Suprapubic skin (tissue), 3 donors: ENCODE measurements at regions not wholly inside any gene's neighbourhood (a gene's known extent, or its start where the extent isn't known, plus 50 kb on each side); places are given as distances from the start of the nearest gene placed in this dataset.

Experiments used
- POLR2A ChIP-seq, 2 donors: fragments of 450-650 bp; IDR thresholded peaks; one replicate each; pipeline ENCODE4 v1.6.1; 2017; ENCODE audit warnings: antibody characterized with exemption in 2 of 2, mild to moderate bottlenecking in 2 of 2, moderate library complexity in 2 of 2
- TF ChIP-seq, protein P1 (sequence below), 2 donors: fragments of 200-600 bp in 1 of 2; fragments of 450-650 bp in 1 of 2; sonication (generic) in 1 of 2; IDR thresholded peaks; one replicate each; pipeline ENCODE4 v1.5.1; 2016 to 2019; ENCODE audit warnings: antibody characterized with exemption in 2 of 2, mild to moderate bottlenecking in 1 of 2, moderate library complexity in 1 of 2

DNA sequence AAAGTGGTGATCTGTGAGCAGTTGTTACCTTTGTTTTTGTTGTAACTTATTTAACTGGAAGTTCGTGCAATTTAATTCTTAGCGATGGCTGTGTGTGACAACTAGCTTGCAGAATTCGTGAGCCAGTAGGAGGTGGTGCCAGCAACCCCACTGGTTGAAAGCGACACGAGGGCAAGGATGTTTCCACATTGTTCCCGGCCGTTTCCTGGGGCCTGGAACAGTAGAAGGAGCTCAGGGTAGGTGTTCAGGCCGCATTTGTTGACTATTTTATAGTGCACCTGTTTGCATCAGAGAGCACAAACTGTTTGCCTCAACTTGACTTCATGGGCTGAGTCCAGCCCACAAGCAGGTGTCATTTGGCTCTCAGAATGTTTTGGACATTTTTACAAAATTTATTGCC, 112.1 kb upstream of the PTPN1 start:
- TF ChIP-seq, protein P1, sequence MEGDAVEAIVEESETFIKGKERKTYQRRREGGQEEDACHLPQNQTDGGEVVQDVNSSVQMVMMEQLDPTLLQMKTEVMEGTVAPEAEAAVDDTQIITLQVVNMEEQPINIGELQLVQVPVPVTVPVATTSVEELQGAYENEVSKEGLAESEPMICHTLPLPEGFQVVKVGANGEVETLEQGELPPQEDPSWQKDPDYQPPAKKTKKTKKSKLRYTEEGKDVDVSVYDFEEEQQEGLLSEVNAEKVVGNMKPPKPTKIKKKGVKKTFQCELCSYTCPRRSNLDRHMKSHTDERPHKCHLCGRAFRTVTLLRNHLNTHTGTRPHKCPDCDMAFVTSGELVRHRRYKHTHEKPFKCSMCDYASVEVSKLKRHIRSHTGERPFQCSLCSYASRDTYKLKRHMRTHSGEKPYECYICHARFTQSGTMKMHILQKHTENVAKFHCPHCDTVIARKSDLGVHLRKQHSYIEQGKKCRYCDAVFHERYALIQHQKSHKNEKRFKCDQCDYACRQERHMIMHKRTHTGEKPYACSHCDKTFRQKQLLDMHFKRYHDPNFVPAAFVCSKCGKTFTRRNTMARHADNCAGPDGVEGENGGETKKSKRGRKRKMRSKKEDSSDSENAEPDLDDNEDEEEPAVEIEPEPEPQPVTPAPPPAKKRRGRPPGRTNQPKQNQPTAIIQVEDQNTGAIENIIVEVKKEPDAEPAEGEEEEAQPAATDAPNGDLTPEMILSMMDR (IDR thresholded peaks at IDR 0.05): no peak
- TF ChIP-seq POLR2A (IDR thresholded peaks at IDR 0.05): no peak
